Kidney tubule cell (primary cell): ENCODE measurements at regions not wholly inside any gene's neighbourhood (a gene's known extent, or its start where the extent isn't known, plus 50 kb on each side); places are given as distances from the start of the nearest gene placed in this dataset.
"Not testable (repeated sequence)": the region's sequence is repeated elsewhere in the genome, so short reads cannot be mapped to it uniquely, and the experiment has no call there.

Experiments
- DNase-seq: peaks from one replicate; pipeline ENCODE4 v3.0.0-alpha.2; 2018; ENCODE audit warnings: low spot score

DNA sequence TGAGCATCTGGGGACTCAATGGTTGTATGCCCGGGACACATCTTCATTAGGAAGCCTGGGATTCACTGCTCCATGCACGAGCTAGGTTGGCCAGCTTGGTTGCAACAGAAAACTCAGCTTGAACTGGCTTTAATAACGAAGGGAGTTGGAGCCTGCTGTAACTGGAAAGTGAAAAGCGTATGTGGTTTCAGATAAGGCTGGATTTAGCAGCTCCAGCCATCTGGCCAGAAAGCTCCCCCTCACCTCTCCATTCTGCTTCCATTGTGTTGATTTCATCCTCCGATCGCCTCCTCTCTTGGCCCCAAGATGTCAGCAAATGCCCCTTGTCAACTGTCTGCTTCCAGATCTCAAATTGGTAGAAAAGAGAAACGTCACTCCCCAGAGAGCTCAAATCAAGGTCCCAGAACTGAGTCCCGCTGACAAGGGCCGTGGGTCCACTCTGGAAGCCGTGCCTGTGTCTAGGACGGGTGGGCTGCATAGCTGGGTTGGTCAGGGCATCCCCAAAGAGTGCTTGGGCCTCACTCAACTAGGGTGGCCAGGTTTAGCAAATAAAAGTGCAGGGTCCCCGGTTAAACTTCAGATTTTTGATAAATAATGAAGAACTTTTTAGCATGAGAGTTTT is 117.0 kb upstream of the PMEPA1 start:
- no peak for DNase-seq

DNA sequence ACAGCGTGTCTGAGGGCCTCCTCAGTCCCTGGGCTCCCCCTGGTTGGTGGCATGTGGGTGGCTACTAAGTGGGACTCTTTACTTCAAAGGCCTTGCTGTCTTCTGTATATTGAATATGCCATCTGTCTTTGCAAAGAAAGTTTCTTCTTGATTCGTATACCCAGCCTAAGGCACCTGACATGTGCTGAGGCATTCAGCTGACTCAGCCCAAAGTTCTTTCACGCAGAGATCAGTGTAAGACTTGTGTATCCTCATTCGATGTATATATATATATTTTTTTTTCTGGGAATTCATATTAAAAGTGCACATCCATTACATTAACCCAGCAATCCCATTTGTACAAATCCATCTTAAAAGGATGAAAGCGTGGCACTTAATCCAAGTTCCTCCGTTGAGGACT is 115.1 kb upstream of the PMEPA1 start:
- no peak for DNase-seq

DNA sequence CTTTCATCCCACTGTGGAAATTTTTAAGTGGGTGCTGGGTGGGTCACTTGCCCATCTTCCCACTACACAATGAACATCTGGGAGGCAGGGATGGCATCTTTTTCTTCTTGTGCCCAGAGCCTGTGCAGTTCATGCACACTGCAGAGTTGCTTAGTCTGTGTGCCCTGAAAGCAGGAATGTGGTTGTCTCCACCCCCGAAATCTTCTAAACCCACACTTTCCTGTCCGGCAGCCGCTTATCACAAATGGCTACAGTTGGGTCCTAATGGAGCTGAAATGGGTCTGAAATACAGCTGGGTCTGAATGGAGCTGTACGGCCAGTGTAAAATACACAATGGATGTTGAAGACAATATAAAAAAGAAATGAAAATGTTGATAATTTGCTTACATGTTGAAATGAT is 112.1 kb upstream of the PMEPA1 start:
- DNase-seq: no peak

DNA sequence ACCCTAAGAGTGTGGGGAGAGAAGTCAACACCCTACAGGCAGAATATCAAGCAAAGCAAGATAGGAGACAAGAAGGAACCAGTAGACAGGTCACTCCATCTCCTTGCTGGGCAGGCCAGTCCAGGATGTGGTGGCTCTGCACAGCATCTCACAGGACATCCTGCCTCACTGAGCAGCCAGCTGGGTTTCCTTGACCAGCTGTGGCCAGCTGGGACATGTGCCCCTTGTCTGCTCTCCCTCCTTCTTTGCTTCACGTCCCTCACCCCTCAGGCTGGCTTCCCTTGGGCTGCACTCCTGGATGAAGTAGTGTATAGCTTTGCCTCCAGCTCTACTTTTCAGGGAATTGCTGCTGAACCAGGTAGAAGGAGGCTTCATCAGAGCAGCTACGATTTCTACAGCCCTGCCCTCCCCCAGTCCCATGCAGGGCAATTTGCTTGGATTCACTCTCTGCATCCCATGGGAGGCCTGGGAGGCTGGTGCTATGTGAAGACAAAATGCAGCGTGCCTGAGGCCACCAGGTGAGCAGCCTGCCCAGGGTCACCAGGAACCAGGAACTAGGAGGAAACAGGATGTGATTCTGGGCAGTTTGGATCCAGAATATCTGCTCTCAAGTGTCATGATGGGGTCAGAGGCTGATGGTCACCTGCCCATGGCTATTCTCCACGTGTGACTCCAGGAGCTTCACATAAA is 110.0 kb upstream of the PMEPA1 start:
- DNase-seq: no peak

DNA sequence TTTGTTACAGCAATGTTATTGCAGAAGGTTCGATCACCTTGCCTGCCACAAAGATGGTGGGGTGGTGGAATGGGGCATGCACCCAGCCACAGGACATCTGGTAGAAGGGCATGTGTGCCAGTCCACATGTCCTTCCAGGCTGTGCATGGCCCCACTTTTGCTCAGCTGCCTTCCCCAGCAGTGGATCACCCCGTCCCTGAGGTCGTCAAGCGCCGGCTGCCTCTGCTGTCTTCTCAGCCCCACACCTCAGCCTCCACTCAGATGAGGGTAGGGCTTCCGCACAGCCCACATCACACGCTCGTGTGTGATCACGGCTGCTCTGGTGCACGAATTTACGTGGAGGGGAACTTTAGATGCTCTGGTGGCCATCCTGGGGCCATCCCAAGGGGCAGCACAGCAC is 109.5 kb upstream of the PMEPA1 start:
- DNase-seq: no peak

DNA sequence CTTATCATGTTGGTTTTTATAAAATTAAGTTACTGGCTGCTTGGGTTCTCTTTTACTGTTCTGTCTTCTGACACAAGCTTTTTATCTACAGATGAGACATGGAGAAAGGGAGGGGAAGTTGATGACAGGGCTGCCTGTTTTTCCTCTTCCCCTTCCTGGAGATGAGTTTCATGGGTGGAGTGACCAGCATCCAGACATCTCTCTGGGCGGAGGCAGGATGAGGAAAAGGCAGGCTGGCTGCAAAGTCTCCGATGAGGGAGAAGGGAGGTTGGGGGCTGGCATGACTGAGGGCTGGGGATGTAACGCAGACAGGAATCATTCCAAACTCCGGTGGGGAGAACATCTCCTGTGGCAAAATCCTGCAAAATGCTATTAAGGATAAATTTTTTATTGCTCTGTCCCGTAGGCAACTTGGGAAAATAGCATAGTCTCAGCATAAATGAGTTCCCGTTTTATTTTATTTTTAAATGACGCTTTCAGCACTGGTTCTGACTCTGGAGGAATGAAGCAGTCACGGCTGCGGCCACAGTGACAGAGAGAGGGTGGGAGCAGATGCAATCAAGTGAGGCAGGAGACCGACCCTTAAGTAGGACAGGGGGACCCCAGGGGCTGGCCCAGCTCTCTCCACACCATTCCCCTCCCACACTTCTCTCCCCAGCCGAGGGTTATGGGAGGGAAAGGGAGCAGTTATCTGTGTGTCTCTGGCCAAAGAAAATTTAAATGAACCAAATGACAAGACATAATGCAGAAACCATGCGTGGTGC is 108.8 kb upstream of the PMEPA1 start:
- no peak for DNase-seq

DNA sequence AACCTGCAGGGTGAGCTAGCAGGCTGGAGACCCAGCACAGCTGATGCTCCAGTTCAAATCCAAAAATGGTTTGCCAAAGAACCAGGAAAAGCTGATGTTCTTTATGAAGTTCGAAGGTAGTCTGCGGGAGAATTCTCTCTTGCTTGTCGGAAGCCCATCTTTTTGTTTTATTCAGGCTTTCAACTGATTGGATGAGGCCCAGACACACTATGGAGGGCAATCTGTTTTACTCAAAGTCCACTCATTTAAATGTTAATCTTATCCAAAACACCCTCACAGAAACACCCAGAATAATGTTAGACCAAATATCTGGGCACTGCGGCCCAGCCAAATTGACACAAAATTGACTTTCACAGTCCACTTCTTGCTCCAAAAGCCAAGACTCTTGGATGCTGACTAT is 105.6 kb upstream of the PMEPA1 start:
- DNase-seq: no peak

DNA sequence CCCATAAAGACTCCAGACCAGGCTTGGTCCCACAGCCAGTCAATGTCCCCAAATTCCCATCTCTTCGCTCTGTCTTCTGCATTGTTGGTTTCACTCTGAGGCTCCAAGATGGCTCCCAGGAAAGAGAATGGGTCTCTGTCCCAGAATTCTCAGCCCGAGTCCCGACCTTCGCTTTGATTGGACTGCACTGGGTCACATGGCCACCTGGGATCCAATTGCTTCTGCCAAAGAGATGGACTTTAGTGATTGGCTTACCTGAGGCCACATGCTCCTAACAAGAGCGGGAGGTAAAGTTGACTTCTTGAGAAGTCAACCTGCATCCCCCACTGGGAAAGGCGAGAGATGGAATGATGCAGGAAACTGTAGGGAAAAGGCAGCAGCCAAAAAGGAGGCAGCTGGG is 104.7 kb upstream of the PMEPA1 start:
- no peak for DNase-seq

DNA sequence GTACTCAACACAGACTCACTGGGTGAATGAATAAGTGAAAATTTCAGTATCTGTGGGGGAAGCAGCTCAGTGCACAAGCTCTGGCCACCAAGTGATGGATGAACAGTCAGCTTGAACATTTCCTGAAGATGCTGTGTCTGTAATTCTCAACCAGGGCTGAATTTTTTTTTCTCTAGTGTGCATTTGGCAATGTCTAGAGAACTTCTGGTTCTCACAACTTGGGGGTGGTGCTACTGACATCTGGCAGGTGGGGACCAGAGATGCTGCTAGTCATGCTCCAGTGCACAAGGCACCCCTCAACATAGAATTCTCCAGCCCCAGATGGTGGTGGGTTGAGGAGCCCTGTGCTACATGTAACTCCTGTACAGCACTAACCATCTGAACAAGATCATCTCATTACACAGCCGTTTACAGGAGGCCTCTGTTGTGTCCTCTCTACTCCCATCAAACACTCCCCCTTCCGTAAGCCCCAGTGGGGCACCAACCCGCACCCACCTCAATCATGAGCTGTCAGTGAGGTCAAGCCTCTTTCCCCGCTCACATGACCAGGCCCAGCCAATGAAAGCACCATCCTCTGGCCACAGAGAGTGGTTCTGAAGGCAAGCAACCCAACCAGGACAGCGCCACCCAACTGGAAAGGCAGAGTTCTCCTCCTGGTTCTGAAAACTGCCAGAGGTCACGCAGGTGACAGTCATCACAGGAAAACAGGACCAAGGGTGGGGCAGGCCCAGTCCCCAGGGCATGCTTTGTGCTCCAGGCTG is 103.9 kb upstream of the PMEPA1 start:
- DNase-seq: no peak

DNA sequence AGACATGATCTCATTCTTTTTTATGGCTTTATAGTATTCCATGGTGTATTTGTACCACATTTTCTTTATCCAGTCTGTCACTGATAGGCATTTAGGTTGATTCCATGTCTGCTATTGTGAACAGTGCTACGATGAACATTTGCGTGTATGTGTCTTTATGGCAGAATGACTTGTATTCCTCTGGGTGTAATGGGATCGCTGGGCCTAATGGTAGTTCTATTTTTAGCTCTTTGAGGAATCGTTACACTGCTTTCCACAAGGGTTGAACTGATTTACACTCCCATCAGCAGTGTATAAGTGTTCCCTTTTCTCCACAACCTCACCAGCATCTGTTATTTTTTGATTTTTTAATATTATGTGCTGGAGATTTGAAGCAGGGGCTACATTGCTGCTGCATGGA is 102.8 kb upstream of the PMEPA1 start:
- not testable (repeated sequence) for DNase-seq

DNA sequence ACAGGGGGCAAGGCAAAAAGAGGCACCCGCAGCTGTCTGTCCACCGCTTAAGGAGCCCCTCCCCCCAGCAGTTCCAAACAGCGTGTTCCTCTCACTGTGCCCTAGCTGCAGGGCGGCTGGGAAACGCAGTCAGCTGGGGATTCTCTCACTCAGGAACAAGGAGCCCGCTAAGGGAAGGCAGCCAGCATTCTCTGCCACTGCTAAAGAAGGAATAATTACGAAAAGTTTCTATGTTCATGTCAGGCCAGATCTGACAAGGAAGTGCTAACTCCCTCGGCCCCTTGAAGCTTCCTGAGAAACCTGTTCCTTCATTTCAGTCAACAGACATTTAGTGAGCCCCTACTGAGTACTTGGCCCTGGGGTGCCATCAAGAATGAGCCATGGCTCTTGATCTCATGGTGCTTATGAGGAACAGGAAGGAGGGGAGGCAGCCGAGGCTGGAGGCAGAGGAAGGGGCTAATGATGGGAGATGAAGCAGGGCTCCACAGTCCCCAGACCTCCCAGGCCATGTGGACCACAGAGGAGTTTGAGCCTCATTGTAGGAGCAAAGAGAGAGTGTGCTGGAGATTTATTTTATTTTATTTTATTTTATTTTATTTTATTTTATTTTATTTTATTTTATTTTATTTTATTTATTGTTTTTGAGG is 101.7 kb upstream of the PMEPA1 start:
- DNase-seq: no peak

DNA sequence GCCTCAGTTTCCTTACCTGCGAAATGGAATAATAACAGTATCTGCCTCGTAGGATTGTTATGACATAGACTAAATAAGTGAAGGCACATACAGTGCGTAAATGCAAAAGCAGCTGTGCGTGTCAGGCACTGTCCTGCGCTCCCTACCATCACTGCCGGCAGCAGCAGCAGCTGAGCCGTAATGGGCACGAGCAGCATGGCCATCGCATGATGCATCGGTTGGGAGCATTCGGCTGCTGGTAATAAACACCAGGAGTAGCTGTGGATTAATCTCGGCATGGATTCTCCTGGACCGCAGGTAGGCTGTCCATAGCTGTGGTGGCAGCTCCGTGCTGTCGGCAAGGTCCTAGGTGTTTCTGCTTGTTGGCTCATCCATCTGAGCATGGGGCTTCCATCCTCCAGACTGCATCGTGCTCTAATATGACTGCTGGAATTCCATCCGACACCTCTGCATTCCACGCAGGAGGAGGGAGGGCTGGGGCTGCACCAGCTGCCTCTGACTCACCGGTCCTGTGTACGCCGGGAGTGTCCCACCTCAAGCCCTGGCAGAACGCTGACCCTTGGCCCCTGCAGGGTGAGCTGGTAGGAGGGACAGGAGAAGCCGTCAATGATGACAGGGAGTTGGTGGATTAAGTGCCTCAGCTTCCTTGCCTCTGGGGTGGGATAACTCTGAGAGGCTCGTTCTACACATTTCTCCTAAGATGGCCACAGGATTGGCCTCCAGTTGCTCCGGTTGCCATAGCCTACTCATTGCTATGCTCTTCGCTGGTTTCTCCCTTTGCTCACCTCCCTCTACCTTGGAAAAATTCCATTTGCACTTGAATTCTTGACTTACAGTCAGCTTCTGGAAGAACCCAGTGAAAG is 100.9 kb upstream of the PMEPA1 start:
- DNase-seq: peak; percentile 92

DNA sequence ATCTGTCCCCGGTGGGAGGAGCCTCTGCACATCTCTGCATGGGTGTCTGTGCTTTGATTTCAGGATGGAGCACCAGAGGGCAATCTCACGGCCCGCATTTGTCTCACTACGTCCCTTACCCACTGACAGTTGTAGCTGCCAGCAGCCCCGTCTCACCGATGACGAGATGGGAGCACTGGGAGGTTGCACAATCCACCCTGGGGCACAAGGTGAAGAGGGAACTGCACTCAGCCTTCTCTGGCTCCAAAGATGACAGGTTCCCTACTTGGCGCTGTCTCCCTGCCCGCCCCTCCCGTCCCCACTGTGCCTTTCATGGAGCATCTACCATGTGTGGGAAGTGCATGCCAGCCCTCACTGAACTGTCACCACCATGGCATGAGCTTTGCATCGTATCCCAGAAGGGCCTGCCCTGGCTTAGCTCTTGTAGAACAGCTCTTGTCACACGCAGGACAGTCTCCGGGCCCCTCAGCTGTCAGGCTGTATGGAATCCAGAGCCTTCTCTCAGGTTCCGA is 99.9 kb upstream of the PMEPA1 start:
- no peak for DNase-seq

DNA sequence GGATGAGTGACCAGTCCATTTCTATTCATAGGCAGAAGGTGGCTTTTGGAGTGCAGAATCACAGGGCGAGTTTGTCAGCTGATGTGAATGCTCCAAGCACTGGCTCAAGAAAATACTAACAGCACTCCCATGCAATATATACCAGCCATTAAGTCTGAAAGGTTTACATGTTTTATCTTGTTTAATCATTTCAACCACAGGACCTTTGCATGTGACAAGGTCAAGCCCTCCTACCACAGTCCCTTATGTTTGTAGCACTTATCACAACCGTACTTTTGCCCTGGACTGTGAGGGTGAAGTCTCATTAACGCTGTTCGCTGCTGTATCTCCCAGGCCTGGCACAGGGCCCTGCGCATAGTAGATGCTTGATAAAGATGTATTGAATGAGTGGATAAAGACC is 99.3 kb upstream of the PMEPA1 start:
- no peak for DNase-seq

DNA sequence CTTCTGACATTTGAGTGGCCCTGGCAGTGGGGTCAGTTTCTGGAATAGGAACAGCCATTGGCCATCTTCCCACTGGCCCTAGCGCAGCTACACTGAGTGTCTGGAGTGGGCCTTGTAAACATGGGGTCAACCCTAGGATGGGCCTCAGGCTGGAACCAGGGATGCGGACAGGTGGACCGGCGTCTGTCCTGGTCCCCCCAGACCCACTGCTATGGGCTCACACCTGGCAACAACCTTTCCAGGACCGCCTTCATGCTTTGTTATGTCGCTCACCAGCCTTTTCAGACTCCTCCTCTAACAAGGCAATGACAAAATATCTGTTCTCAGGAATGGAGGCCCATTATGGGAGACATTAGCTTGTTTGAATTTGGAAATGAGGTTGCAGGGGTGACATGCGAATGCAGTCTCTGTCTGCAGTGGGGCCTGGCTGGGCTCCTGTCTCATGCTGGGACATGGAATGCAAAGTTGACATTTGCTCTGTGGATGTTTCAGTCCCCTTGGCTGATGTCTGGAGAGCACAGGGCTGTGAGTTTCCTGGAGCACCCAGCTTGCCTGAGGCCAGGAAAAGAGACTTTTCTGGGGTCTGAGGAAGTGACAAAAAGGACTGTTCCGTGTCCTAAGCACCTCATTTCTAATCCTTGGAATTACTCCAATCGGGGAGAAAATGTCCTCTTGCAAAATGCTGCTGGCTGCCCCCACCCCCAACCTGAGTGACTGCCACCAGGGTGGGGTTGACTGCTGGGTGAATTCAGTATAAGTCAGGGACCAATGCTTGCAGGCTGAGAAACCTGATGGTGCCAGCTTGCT is 98.7 kb upstream of the PMEPA1 start:
- no peak for DNase-seq

DNA sequence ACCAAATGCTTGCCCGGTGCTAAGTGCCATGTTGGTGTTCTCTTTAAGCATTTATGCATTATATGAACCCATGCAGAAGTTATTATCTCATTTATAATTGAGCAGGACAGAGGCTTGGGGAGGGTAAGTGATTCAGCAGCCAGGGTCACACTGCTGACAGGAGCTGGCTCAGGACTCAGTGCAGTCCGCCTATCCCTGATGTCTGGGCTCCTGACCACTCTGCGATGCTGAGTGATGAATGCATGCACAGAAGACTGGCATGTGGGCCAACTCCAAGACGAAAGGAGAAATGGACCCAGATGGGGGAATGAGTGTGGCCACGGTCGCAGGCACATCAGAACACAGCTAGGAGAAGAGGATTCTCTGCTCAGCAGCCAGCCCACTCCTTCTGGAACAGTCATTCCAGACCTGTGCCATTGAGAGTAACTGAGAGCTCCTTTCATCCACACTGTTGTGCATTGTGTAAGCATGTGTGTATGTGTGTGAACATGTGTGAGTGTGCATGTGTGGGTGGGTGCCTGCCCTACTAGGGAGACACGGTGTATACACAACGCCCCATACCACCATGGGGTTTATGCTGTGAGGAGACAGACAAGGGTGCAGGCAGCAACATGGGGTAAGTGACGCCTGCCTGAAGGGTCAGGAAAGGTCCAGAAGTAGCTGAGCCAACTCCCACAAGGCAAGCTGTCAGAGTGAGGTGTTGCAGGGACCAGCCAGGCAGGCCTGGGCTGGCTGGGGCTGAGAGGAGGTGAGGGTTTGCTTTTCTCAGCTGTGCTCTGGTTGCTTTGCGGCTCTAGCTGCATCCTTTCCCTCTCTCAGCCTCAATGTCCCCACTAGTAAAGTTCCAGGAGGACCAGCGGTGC is 97.8 kb upstream of the PMEPA1 start:
- no peak for DNase-seq

DNA sequence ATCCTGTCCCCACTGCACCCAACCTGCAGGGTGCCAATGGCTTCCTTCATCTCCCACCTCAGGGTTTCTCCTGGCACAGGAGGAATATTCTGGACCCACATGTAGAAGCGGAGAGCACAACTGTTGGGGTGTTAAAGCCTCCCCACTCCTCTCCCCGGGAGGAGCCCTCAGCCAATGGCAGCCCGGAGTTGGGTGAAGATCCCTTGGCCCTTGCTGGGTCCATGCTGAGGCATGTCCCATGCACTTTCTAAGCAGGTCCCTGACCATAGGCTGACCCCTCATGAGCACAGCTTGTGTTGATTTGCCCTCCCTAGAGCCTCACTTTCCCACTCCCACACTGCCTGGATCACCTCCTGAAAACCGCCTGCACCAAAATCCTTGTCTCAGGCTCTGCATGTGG is 97.2 kb upstream of the PMEPA1 start:
- DNase-seq: no peak

DNA sequence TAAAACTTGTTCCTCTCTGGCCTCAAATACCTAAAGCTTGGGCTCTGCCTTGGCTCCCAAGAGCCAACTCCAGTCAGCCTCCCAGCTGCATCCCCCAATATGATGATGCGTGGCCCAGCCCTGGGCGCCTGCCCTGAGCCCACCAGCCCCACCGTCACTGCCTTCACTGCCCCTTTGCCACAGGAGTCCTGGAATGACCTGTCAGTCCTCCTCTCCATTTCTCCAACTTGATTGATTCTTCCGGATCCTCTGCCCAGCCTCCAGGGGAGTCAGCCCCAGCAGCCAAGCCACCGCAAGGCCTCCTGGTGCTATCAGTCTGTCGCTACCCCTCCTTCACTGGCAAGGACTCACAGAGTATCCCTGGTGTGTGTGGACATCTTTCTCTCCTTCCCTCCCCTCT is 96.7 kb upstream of the PMEPA1 start:
- DNase-seq: no peak

DNA sequence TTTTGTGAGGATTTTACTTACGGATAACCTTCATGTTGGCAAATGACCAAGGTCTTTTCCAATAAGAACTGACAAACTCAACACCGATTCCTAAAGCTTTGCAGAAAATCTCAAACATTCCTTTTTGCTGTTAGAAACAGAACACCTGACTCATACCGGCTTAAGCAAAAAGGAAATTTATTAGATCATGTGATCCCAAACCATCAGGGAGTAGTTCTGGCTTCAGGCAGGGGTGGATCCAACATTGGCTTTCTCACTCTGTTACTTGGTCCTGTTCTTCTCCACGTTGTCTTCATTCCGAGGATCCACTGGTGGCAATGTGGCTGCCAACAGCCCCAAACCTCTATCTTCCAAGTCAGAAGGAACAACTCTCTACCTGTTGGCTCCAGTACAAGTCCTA is 95.9 kb upstream of the PMEPA1 start:
- no peak for DNase-seq
